IMR-90 (cell line): ENCODE measurements at regions not wholly inside any gene's neighbourhood (a gene's known extent, or its start where the extent isn't known, plus 50 kb on each side); places are given as distances from the start of the nearest gene placed in this dataset.

Experiments
- ATAC-seq: fragments of 200-7000 bp; cut with Tn5 transposase; 2 replicates; pipeline ENCODE4 v1.9.1; 2020; ENCODE audit warnings: low read depth, mild to moderate bottlenecking, moderate library complexity
- BruUV-seq: library from RNA; stranded (reverse); fragments of 400-500 nt; replicated peaks from 2 replicates; lab custom pipeline; 2021; lab: Mats Ljungman, UMichigan
- CTCF ChIA-PET: fragments of 300-600 bp; formaldehyde crosslinking; extraction: SDS; loops from one replicate; lab custom pipeline; 2021; ENCODE audit warnings: antibody characterized with exemption; lab: Yijun Ruan, JAX
- POLR2A ChIA-PET: fragments of 300-600 bp; sonication (Branson Sonifier 250); formaldehyde crosslinking; loops from one replicate; lab custom pipeline; 2022; ENCODE audit warnings: antibody characterized with exemption; ENCODE audit not compliant: unreplicated experiment; lab: Charles Lee
- DNase-seq: peaks from one replicate; pipeline ENCODE4 v3.0.0; 2013
- H2AFZ ChIP-seq: replicated peaks from 2 replicates; pipeline ENCODE3; 2013; ENCODE audit warnings: low read length, mild to moderate bottlenecking; ENCODE audit not compliant: poor library complexity
- H2AK5ac ChIP-seq: 2 replicates; pipeline ENCODE4 v1.6.1; 2013; ENCODE audit warnings: low read depth, low read length, inconsistent platforms
- H2AK9ac ChIP-seq: replicated peaks from 2 replicates; pipeline ENCODE3; 2013; ENCODE audit warnings: mild to moderate bottlenecking, low read depth, low read length, moderate library complexity; ENCODE audit not compliant: poor library complexity
- H2BK120ac ChIP-seq: 2 replicates; pipeline ENCODE4 v1.6.1; 2013; ENCODE audit warnings: low read depth, low read length, inconsistent platforms
- H2BK15ac ChIP-seq: 3 replicates; pipeline ENCODE4 v1.6.1; 2013; ENCODE audit warnings: low read depth, low read length, inconsistent platforms
- H2BK20ac ChIP-seq: 2 replicates; pipeline ENCODE4 v1.6.1; 2013; ENCODE audit warnings: low read depth, mild to moderate bottlenecking, inconsistent platforms, low read length, moderate library complexity
- H2BK5ac ChIP-seq: 2 replicates; pipeline ENCODE4 v1.6.1; 2013; ENCODE audit warnings: mild to moderate bottlenecking, low read depth, low read length, inconsistent platforms; ENCODE audit not compliant: poor library complexity, severe bottlenecking
- H3K14ac ChIP-seq: replicated peaks from 2 replicates; pipeline ENCODE4 v1.6.1; 2013; ENCODE audit warnings: low read depth, low read length, inconsistent platforms
- H3K18ac ChIP-seq: 2 replicates; pipeline ENCODE4 v1.6.1; 2013; ENCODE audit warnings: low read depth, low read length, control low read depth
- H3K23ac ChIP-seq: 2 replicates; pipeline ENCODE4 v1.6.1; 2013; ENCODE audit warnings: low read depth, low read length, inconsistent platforms
- H3K27ac ChIP-seq: 2 replicates; pipeline ENCODE4 v1.5.1; 2013; ENCODE audit warnings: mild to moderate bottlenecking, control low read depth, low read length; ENCODE audit not compliant: insufficient read depth
- H3K27me3 ChIP-seq: 2 replicates; pipeline ENCODE4 v1.6.1; 2013; ENCODE audit warnings: low read length; ENCODE audit not compliant: control insufficient read depth, insufficient read depth
- H3K36me3 ChIP-seq: 2 replicates; pipeline ENCODE4 v1.6.1; 2013; ENCODE audit warnings: low read length, mixed read lengths; ENCODE audit not compliant: control insufficient read depth, insufficient read depth
- H3K4ac ChIP-seq: 2 replicates; pipeline ENCODE4 v1.6.1; 2013; ENCODE audit warnings: low read depth, low read length, inconsistent platforms
- H3K4me1 ChIP-seq: 2 replicates; pipeline ENCODE4 v1.6.1; 2013; ENCODE audit warnings: low read length, mixed read lengths; ENCODE audit not compliant: control insufficient read depth, insufficient read depth
- H3K4me2 ChIP-seq: 2 replicates; pipeline ENCODE4 v1.6.1; 2013; ENCODE audit warnings: low read depth, mild to moderate bottlenecking, control low read depth, low read length, moderate library complexity
- H3K4me3 ChIP-seq: 2 replicates; pipeline ENCODE4 v1.5.1; 2013; ENCODE audit warnings: low read depth, mild to moderate bottlenecking, control low read depth, low read length, moderate library complexity; ENCODE audit not compliant: insufficient read depth
- H3K56ac ChIP-seq: 2 replicates; pipeline ENCODE4 v1.6.1; 2013; ENCODE audit warnings: low read length, inconsistent platforms; ENCODE audit not compliant: insufficient read depth; ENCODE audit errors: extremely low read depth
- H3K79me1 ChIP-seq, 2 experiments: 2 replicates each; pipeline ENCODE4 v1.6.1; 2013; ENCODE audit warnings: low read length in 2 of 2, inconsistent platforms in 1 of 2, low read depth in 1 of 2
- H3K9ac ChIP-seq: 2 replicates; pipeline ENCODE4 v1.6.1; 2013; ENCODE audit warnings: low read depth, low read length, control low read depth
- H3K9me1 ChIP-seq: 2 replicates; pipeline ENCODE4 v1.6.1; 2013; ENCODE audit warnings: low read length, inconsistent platforms; ENCODE audit not compliant: insufficient read depth
- H3K9me3 ChIP-seq: 2 replicates; pipeline ENCODE4 v1.6.1; 2013; ENCODE audit warnings: low read length; ENCODE audit not compliant: control insufficient read depth, insufficient read depth
- H4K20me1 ChIP-seq: 2 replicates; pipeline ENCODE4 v1.6.1; 2013; ENCODE audit warnings: low read length, inconsistent platforms; ENCODE audit not compliant: insufficient read depth
- H4K5ac ChIP-seq: 2 replicates; pipeline ENCODE4 v1.6.1; 2013; ENCODE audit warnings: mild to moderate bottlenecking, low read depth, low read length, control low read depth
- H4K8ac ChIP-seq, 2 experiments: 2 replicates each; pipeline ENCODE4 v1.6.1; 2013; ENCODE audit warnings: low read depth in 2 of 2, low read length in 2 of 2, control low read depth in 1 of 2, inconsistent platforms in 1 of 2
- H4K91ac ChIP-seq: 2 replicates; pipeline ENCODE4 v1.6.1; 2013; ENCODE audit warnings: low read depth, low read length, inconsistent platforms; ENCODE audit not compliant: insufficient read depth
- MAZ ChIP-seq: IDR thresholded peaks from 2 replicates; pipeline ENCODE4 v1.6.1; 2012; ENCODE audit warnings: low read depth, mild to moderate bottlenecking, low read length, improper control_type of control experiment, moderate library complexity, borderline replicate concordance
- MXI1 ChIP-seq: IDR thresholded peaks from 2 replicates; pipeline ENCODE4 v1.6.1; 2012; ENCODE audit warnings: low read depth, mild to moderate bottlenecking, low read length, moderate library complexity, borderline replicate concordance
- POLR2A ChIP-seq: IDR thresholded peaks from 2 replicates; pipeline ENCODE4 v1.6.1; 2012; ENCODE audit warnings: mild to moderate bottlenecking, low read depth, low read length
- RAD21 ChIP-seq: IDR thresholded peaks from 2 replicates; pipeline ENCODE4 v1.6.1; 2012; ENCODE audit warnings: low read length, improper control_type of control experiment
- WGBS, 2 experiments: methylation state at CpG; one replicate each; pipeline versions ENCODE4 v1.1.5 to v1.1.7; 2013; ENCODE audit warnings: missing lambda C conversion rate in 2 of 2; ENCODE audit not compliant: insufficient read length in 1 of 2; ENCODE audit errors: extremely low coverage in 2 of 2; 5-methylcytosine and 5-hydroxymethylcytosine counted together
- dilution Hi-C: fragments of 300-500 bp; cut with HindIII; formaldehyde crosslinking; loops from one replicate; pipeline ENCODE4 v1.14.3; 2018; ENCODE audit warnings: low sequenced_read_pairs; ENCODE audit not compliant: unreplicated experiment
- in situ Hi-C: fragments of 300-500 bp; cut with MboI; formaldehyde crosslinking; loops from 3 replicates; pipeline ENCODE4 v1.14.3; 2019; ENCODE audit warnings: low sequenced_read_pairs, inconsistent platforms, mixed read lengths
- intact Hi-C: fragments of 100-400 bp; cut with micrococcal nuclease; formaldehyde crosslinking; loops from 2 replicates; pipeline ENCODE4 v1.10.0; 2022

- no peak overlapping the region for H3K23ac ChIP-seq
- peak; percentile 33 for DNase-seq
- TF ChIP-seq MAZ (no peak), POLR2A (no peak), RAD21 (no peak), MXI1 (no peak)
- H3K27me3 ChIP-seq = peaks cover 2% of the 10 kb centered on the region; the same call in 1 of the 2 replicates
- no peaks in the 10 kb centered on the region; the same call in 1 of the 2 replicates for H3K4me1 ChIP-seq
- no peak overlapping the region for H3K4me2 ChIP-seq
- H3K36me3 ChIP-seq = no peaks in the 10 kb centered on the region
- WGBS, 2 experiments = no CpG with 5 or more reads among the region's 3 CpGs
- intact Hi-C loops (no loop called here), in situ Hi-C loops (no loop called here), dilution Hi-C loops (no loop called here)
- no peak overlapping the region for H3K18ac ChIP-seq
- H3K4me3 ChIP-seq = no peak overlapping the region
- BruUV-seq = no TSS peak
- no peak overlapping the region for H4K91ac ChIP-seq
- H3K9me1 ChIP-seq = no peaks in the 10 kb centered on the region
- ChIA-PET CTCF (no interaction called here), POLR2A (no interaction called here)
- no peak overlapping the region for H2AK5ac ChIP-seq
- H3K9ac ChIP-seq = no peak overlapping the region
- no peak overlapping the region for H3K4ac ChIP-seq
- no peak overlapping the region for H3K14ac ChIP-seq
- no peaks in the 10 kb centered on the region for H3K9me3 ChIP-seq
- H2AFZ ChIP-seq = no peak overlapping the region
- H2BK120ac ChIP-seq = no peak overlapping the region
- H4K20me1 ChIP-seq = no peaks in the 10 kb centered on the region
- H3K79me1 ChIP-seq = no peaks in the 10 kb centered on the region
- H2BK15ac ChIP-seq = no peak overlapping the region
- ATAC-seq = no peak
- H2BK5ac ChIP-seq = no peak overlapping the region
- H4K5ac ChIP-seq = no peak overlapping the region
- no peak overlapping the region for H2AK9ac ChIP-seq
- no peak overlapping the region for H2BK20ac ChIP-seq
- H3K27ac ChIP-seq = no peak overlapping the region
- H4K8ac ChIP-seq = no peak overlapping the region
- H3K56ac ChIP-seq = no peak overlapping the region
Measured at GRCh38 chr7:26989897-26990670, 105.7 kb downstream of the HOXA1 start.
